ENCODE measurements at regions not wholly inside any gene's neighbourhood (a gene's known extent, or its start where the extent isn't known, plus 50 kb on each side); places are given as distances from the start of the nearest gene placed in this dataset.

DNA sequence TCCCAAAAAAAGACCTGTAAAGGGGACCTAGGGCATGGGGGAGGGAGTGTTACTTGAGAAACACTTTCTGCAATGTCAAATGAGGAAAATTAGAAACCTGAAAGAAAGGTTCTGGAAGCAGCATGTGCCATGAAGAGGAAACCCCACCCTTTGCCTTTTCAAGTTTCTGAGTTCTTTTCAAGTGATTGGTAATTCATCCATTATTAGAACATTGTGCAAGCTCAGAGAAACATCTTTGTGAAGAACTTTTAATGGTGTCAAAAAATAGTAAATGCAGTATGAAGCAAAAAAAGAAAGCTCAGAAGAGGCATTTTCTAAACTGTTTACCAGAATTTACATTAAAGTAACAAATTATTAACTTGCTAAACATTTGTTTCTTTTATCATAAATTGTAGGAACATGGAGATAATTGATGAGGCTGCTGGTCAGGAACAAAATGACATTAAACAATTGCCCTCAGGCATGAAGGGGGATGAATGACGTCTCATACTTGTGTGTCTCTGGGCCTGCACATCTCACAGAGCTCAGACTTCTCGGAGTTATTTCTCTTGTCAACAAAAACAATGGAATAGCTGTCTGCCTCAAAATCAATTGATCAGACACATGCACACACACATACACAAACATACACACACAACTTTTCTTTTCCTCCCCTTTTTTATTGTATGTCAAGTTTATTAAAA is 1946.0 kb upstream of the CDH6 start:
- FAIRE-seq: no peak
- CTCF ChIA-PET: no interaction called here
- intact Hi-C loops (cut with micrococcal nuclease): no loop called here

More for the DNA sequence above, 1946.0 kb upstream of the CDH6 start:
- POLR2A ChIA-PET: no interaction called here
- no peaks in the 10 kb centered on the region for H3K79me2 ChIP-seq (ENCODE audit: control insufficient read depth, insufficient read depth, low read length)
- no peaks in the 10 kb centered on the region for H3K9me1 ChIP-seq (replicated peaks; ENCODE audit: control insufficient read depth, extremely low read depth, insufficient read depth, low read length)
- DNase-seq (ENCODE audit: low read depth, low spot score): no peak
- H3K4me1 ChIP-seq (ENCODE audit: control insufficient read depth, extremely low read depth, insufficient read depth, low read length): no peaks in the 10 kb centered on the region
- H3K9ac ChIP-seq (replicated peaks; ENCODE audit: extremely low read depth, insufficient read depth, low read length): no peak overlapping the region
- dilution Hi-C loops (cut with MboI; ENCODE audit: extremely low pct_ligation_motif_present, low sequenced_read_pairs): no loop called here
- no peak overlapping the region for H2AFZ ChIP-seq (ENCODE audit: low read depth, low read length)
- no peak overlapping the region for H3K27ac ChIP-seq (ENCODE audit: insufficient read depth, low read depth, low read length)
- H3K9me3 ChIP-seq (replicated peaks; ENCODE audit: control insufficient read depth, insufficient read depth, low read length): peaks cover 5% of the 10 kb centered on the region
- H3K27me3 ChIP-seq (ENCODE audit: control insufficient read depth in 2 of 2, insufficient read depth in 2 of 2, low read length in 2 of 2): no peaks in the 10 kb centered on the region
- H3K36me3 ChIP-seq (ENCODE audit: control insufficient read depth in 2 of 2, extremely low read depth in 1 of 2, insufficient read depth in 2 of 2, low read length in 2 of 2): no peaks in the 10 kb centered on the region
- H3K4me2 ChIP-seq (ENCODE audit: insufficient read depth, low read length): no peak overlapping the region
- no peaks in the 10 kb centered on the region for H4K20me1 ChIP-seq (replicated peaks; ENCODE audit: control insufficient read depth, extremely low read depth, insufficient read depth, low read length)
- TF ChIP-seq MYC (IDR thresholded peaks at IDR 0.05; ENCODE audit: low read depth, low read length): no peak
- TF ChIP-seq JUN (IDR thresholded peaks at IDR 0.05; ENCODE audit: borderline replicate concordance, insufficient read depth, insufficient read length, low read depth): no peak
- no peak for TF ChIP-seq FOS (IDR thresholded peaks at IDR 0.05; ENCODE audit: borderline replicate concordance, insufficient read depth, low read length)
- TF ChIP-seq, protein P1, sequence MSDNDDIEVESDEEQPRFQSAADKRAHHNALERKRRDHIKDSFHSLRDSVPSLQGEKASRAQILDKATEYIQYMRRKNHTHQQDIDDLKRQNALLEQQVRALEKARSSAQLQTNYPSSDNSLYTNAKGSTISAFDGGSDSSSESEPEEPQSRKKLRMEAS (IDR thresholded peaks at IDR 0.05; ENCODE audit: insufficient read depth, insufficient read length): no peak
- TF ChIP-seq GATA2 (IDR thresholded peaks at IDR 0.05; ENCODE audit: insufficient read depth, insufficient read length, low read depth, low read length): no peak
- no peak for TF ChIP-seq POLR2A (IDR thresholded peaks at IDR 0.05; ENCODE audit: low read depth, low read length)
- TF ChIP-seq, protein P2, sequence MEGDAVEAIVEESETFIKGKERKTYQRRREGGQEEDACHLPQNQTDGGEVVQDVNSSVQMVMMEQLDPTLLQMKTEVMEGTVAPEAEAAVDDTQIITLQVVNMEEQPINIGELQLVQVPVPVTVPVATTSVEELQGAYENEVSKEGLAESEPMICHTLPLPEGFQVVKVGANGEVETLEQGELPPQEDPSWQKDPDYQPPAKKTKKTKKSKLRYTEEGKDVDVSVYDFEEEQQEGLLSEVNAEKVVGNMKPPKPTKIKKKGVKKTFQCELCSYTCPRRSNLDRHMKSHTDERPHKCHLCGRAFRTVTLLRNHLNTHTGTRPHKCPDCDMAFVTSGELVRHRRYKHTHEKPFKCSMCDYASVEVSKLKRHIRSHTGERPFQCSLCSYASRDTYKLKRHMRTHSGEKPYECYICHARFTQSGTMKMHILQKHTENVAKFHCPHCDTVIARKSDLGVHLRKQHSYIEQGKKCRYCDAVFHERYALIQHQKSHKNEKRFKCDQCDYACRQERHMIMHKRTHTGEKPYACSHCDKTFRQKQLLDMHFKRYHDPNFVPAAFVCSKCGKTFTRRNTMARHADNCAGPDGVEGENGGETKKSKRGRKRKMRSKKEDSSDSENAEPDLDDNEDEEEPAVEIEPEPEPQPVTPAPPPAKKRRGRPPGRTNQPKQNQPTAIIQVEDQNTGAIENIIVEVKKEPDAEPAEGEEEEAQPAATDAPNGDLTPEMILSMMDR (IDR thresholded peaks at IDR 0.05; ENCODE audit: extremely low read depth in 1 of 2, insufficient read depth in 1 of 2, low read depth in 1 of 2, low read length in 2 of 2): no peak
- TF ChIP-seq POLR2AphosphoS5 (IDR thresholded peaks at IDR 0.05; ENCODE audit: insufficient read depth, low read depth, low read length): no peak
- TF ChIP-seq EZH2 (IDR thresholded peaks at IDR 0.05; ENCODE audit: borderline replicate concordance, low read depth, low read length, severe bottlenecking): no peak
- H3K4me3 ChIP-seq (replicated peaks in 1 of 3; ENCODE audit: insufficient read depth in 1 of 3, low read depth in 1 of 3, low read length in 3 of 3): no peak overlapping the region
- no TSS peak for BruUV-seq (replicated peaks)

Measured in endothelial cell of umbilical vein (primary cell).